ENCODE measurements at regions not wholly inside any gene's neighbourhood (a gene's known extent, or its start where the extent isn't known, plus 50 kb on each side); places are given as distances from the start of the nearest gene placed in this dataset.
"Not testable (repeated sequence)": the region's sequence is repeated elsewhere in the genome, so short reads cannot be mapped to it uniquely, and the experiment has no call there.

DNA sequence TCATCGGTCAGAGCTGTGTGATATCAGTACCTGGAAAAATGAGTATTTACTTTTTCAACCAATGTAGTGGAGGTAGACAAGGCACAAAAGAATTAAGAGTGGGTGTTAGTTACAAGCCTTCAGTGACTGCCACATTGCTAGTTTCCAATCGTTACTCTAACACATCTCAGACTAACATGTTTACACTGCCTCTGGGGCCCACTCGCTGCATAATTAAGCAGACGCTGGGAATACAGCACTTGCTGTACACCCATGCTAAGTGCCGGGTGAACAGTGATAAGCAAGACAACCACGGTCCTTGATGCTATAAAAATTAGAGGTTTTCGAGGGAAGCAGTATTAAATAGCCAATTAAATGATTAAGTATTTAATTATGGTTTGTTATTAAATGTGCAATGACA is 1147.6 kb downstream of the AACS start:
- peak; percentile 28 for DNase-seq

DNA sequence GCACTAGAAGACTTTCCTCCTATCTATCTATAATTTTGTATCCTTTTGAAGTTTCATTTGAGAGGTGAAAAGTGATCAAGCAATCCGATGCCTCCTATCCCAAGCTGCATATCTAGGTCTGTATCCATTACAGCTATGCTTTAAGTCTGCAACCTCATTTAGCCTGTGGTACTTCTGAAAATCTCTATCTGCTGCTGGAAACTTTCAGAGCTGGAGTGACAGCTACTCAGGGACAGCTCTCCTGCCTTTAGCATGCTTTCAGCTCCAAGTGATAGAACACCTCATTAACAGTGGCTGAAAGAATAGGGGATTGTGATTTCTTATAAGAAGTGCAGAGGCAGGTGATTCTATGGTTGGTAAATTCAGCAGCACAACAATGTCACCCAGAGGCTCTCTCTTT is 1153.5 kb downstream of the AACS start:
- DNase-seq, result no peak

DNA sequence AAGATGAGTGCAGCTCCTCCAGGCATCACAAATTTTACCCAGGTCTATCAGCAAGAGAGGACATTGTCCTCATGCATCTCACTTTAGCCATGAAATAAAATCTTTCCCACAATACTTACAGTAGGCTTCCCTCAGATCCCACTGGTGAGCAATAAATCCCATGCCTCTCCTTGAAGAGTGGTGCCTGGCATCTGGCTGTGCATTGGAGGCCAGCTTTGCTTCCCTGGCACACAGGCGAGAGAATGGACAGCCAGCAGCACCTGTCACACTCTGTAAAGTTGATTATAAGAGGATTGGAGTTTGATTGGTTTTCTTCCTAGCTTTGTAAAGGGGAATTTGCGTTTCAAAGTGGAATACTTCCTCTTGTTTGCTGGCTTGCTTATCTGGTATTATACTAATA is 1153.9 kb downstream of the AACS start:
- no peak for DNase-seq

DNA sequence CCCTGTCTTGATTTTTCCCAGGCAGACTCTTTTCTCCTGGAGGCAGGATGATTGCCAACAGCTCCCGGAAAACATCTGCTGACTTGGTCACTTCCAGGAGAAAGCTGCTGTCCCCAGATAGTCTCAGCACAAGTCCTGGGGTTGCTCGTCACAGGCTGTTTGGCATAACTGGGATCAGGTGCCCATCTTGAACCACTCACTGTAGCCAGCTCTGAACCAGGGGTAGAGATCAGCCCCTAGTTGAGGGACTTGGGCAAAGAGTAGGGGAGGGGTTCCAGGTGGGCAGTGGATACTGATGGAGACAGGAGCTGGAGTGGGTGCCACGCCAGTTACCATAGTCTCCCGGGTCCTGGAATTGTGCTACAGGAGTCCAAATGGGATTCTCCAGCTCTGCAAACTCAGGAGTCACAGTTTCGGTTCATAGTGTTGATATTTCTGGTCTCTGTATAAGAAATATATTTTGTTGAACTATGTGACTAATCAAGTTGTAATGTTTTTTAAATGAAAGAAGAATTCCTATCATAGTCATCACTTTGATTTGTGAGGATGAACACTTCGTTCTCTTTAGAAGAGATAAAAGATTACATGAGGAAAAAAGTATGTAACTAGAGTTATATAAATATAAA is 1154.5 kb downstream of the AACS start:
- no peak for DNase-seq

DNA sequence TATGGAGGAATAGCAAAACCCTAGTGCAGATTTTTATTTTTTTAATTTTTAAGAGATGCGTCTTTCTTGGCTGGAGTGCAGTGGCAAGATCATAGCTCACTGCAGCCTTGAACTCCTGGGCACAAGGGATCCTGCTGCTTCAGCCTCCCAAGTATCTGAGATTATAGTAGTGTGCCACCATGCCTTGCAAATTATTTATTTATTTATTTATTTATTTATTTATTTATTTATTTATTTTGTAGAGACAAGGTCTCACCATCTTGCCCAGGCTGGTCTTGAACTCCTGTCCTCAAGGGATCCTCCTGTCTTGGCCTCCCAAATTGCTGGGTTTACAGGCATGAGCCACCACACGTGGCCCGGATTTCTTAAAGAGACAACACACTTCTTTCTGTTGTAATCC is 1158.8 kb downstream of the AACS start:
- DNase-seq, result no peak

DNA sequence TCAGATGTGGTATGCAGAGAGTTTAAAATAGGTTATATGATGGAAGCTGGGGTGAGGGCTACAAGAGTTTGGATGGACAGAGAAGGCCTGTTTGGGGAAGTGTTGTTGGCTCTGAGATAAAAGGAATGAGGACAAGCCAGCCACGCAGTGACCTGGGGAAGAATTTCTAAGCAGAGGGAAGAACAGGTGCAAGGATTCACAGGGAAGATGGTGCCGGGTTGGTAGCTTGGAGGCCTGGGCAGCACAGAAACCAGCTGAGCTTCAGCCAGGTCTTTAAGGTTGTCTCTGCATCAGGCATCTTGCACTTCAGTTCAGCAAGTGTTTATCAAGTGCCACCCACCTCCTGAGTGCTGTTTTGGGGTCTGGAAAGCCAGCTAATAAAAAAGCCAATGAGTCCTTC is 1163.7 kb downstream of the AACS start:
- no peak for DNase-seq

DNA sequence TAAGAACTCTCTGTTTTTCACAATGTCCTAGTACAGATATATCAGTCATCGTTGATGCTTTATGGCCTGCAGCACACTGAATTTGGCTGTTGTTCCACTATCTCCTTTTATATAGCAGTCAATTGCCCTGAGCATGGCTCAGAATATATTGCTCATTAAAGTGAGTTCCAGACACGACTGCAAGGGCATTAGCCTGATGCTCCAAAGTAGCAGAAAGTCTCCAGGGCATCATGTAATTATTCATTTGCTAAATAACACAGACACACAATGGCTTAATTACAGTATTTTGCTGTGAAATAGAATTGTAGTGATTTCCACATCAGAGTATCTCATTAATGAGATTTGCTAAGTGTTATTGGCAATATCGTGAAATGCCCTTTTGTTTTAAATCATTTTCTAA is 1167.5 kb downstream of the AACS start:
- no peak for DNase-seq

DNA sequence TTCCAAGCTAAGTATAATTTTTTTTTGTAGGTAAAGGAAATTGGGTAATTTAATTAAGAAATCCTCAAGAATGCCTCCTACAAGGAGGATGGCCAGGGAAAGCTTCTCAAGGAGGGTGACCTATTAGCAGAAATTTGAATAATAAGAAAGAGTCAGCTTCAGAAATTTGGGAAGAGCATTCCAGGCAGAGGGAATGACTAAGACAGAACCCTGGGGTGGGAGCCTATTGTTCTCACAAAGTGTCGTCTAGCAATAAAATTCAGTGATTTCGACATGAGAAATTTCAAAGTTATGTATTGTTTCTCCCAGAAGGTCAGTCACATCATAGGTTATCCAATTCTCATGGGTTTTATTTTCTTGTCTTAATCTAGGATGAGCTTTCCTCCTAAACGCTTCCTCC is 1168.4 kb downstream of the AACS start:
- no peak for DNase-seq

DNA sequence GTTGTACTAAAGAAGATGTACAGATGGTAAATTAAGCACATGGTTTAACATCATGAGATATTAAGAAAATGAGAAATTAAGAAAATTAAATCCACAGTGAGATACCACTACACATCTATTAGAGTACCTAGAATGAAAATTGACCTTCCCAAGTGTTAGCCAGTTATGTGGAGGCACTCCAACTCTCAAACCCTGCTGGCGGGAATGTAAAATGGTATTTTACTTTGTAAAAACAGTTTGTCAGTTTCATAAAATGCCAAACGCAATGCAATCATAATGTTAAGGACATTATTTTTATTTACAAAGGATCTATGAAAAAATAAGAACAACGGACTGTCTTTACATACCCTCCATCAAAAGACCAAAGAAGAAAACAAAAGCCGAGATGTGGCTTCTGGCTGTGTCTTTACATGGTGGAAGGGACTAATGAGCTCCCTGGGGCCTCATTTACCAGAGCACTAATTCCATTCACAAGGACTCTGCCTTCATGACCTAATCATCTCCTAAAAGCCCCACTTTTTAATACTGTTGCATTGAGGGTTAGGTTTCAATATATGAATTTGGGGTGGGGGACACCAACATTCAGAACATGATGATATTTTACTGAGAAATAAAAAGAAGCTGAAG is 1178.7 kb downstream of the AACS start:
- peak; percentile 17 for DNase-seq

DNA sequence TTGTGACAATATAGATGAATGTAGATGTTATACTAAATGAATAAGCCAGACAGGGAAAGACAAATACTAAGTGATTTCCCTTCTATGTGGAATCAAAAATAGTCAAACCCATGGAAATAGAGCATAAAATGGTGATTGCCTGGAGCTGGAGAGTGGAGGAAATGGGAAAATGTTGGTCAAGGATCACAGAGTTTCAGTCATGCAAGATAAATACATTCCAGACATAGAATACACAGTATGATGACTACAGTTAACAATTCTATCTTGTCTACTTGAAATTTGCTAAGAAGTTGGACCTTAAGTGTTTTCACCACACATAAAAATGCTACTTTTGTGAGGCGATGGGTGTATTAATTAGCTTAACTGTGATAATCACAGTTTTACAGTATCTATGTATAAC is 1182.7 kb downstream of the AACS start:
- DNase-seq, result no peak

DNA sequence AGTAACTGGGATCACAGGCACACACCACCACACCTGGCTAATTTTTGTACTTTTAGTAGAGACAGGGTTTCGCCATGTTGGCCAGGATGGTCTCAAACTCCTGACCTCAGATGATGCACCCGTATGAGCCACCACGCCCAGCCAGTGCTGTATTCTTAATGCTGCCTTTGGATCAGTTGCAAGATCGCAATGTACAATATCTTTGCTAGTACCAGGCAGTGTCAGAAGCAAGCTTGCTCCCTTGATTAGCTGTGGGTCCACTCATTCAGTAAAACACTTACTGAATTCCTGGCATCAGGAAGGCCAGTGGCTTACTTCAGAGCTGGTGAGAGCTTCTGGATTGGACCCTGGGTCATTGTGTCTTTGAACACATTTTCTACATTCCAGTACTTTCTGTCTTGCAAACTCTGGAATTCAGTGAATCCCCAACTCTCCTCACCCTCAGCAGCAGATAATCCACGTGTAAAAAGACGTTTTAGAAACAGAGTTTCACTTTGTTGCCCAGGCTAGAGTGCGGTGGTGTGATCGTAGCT is 1183.7 kb downstream of the AACS start:
- DNase-seq, result no peak

DNA sequence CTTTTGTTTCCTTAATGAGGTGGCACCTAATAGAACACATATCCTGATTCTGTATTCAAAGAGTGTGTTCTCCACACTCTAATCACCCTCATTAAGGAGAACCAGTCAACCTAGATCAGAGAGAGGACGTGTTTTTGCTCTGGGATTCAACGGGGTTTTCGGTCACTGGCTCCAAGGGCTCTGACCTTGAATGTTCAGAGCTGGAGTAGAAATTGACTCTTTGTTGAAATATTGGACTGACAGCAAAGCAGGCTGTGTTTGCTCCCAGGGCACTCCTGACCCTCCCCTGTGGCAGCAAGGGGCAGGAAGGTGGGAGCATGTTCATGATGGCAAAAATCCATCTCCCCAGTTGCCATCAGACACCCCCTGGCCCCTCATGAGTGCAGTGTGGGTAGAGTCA is 1193.0 kb downstream of the AACS start:
- peak; percentile 32 for DNase-seq

DNA sequence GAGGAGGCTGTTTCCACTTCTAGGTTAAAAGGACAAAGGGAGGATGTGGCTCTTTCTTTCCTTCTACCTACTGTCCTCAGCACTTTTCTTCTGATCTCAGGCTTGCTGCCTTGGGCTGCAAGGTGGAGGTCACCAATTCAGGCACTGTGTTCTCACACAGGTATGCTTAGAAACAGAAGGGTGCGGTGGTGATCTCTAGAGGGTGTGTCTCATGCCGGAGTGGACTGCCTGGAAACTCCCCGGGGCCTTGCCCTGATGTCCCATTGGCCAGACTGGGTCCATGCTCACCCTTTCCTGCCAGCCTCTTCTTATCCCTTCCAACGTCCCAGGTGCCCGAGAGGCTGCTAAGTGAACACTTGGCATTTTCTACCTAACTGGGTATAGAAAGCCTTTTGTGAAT is 1197.6 kb downstream of the AACS start:
- DNase-seq, result no peak

DNA sequence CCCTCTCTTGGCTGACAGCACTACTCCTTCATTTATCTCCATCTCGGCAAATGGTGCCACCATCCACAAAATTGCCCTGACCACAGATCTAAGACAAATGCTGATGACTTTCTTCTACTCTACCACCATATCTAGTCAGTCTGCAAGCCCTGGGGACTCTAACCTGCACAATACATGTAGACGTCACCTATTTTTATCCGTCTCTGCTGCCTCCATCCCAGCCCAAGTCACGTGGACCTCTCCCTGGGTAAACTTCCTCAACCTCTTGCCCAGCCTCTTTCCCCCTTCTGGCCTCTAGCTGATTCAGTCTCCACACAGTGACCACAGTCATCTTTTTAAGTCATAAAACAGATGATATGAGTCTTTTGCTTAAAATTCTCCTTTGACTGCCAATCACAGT is 1203.0 kb downstream of the AACS start:
- DNase-seq, result no peak

DNA sequence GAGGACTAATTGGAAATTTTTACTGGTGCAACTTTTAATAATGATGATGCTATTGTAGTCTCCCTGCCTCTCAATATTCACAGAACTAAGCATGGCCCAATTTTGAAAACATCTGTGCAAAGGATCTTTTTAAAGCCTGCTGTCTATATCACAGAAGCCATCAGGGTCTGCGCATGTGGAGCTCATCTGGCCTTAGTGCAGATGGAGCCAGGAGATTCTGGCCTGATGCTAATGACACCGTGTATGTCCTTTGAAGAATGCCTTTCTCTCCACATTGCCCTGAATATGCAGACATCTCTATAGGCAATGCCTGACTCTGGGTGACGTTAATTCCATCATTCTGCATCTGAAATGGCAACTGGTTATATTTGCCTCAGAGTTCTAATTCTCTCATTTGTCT is 1205.9 kb downstream of the AACS start:
- DNase-seq, result no peak

DNA sequence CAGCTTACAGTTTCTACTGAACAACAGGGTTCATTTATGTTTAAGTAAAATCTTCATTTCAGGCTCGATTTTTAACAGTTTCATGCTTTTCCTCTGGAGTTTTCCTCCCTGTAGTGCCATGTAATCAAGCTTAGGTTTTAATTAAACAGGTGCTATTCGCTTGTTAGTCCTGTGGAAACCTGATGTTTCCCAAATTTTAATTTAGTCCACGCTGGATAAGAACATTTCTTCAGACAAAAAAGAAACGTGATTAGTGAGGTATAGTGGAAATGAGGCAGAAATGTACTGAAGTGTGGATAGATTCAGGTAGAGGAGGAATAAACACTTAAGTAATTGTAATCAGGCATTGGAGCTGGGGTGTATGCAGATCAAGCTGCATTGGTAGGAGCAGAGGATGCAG is 1217.5 kb downstream of the AACS start:
- no peak for DNase-seq

DNA sequence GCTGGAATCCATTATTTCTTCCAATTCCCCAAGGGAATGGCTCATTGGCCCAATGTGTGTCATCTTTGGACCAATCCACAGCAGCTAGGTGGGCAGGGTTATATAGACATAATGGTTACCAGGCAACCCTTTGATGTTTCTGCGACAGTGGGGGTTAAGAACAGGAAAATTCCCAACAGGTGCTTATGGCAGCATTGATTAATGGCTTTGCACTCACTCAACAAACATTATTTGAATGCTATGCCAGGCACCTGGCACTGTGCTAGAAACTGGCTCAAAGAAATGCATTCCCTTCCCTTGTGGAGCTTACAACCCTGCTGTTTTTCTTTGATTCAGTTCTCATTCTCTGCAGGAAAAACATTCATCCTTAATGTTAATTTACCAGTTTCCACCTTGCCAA is 1221.0 kb downstream of the AACS start:
- no peak for DNase-seq

DNA sequence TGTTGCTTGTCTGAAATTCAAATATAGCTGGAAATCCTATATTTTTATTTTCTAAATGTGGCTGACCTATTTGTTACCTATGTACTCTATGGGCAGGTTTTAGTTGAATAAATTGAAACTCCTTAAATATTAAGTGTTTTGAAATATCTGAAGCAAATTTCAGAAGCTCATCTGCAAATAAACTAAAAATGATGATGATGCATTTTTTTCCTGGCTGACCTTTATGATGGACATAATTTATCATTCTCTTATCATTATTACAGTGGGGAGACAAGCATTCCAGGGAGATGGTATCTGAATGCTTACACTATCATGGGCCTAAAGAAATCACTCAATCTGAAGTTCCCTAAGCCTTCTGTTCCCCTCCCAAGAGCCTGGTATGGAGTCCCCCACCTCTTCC is 1225.2 kb downstream of the AACS start:
- DNase-seq, result no peak

DNA sequence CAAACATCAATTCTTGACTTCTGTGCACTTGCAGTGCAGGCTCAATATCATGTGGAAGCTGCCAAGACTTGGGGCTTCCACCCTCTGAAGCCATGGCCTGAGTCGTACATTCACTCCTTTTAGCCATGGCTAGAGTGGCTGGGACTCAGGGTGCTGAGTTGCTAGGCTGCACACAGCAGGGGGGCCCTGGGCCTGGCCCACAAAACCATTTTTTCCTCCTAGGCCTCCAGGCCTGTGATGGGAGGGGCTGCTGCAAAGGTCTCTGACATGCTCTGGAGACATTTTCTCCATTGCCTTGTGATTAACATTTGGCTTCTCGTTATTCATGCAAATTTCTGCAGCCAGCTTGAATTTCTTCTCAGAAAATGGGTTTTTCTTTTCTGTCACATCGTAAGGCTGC is 1226.8 kb downstream of the AACS start:
- not testable (repeated sequence) for DNase-seq

DNA sequence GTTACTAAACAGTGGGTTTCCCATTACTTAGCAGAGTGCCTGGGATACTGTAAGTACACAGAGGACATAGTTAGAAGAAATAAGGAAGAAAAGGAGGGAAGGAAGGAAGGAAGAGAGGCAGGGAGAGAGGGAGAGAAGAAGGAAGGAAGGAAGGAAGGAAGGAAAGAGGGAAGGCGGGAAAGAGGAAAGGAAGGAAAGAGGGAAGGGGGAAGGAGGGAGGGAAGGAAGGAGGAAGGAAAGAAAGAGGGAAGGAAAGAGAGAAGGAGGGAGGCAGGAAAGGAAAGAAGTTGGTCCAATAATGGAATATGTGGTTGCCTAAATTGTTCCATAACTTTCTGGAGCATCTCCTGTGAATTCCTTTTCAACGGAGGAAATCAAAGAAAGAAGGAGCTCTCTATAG is 1230.4 kb downstream of the AACS start:
- no peak for DNase-seq

DNA sequence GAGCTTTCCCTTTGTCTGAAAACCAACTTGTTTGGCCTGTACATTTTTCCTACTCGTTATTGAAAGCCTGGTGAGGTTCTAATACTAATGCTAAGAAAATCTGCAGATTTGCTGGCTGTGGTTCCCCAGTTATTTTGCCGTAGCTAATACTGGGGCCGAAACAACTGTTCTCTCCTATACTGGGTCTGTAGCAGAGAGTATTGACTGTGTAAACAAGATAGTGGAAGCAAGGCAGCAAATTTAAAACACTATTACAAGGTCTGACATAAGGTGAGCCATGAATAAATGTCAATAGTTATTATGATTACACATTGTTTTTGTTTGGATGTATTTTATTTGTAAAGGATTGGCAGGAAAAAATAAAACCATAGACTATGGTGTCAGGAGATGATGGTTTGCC is 1244.0 kb downstream of the AACS start:
- no peak for DNase-seq

DNA sequence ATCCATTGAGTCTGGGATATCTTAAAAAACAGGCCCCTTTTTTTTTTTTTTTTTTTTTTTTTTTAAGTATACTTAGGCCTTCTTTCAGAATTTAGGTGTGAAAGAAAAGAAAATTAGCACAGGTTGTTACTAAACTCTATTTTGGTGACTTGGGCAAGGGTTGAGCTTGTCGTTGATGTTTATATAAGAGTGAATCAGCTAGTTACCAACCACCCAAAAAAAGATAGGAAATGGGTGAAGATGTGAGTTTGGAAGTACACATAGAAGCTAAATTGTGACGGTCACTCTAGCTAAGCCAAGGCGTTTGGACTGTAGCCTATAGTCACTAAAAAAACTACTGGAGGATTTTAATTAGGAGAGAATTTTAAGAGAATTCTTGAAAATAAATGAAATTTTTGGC is 1247.2 kb downstream of the AACS start:
- no peak for DNase-seq

DNA sequence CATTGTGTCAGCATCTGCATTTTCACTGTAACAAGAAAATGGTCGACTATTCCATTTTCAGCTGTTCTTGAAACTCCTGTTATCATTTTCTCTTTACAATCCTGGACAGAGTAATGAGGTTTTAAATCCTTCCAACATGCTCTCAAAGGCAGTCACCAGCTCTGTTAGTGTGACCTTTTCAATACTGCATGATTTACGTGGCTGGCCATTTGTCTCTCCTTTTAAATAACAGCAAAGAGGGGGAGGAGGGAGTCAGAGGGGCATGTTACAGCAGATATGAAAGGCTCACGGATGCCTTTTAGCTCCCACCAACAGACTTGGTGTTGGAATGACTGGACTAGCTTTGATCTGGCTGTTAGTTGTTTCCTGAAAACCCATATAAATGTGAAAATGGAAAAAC is 1251.2 kb downstream of the AACS start:
- DNase-seq, result no peak

DNA sequence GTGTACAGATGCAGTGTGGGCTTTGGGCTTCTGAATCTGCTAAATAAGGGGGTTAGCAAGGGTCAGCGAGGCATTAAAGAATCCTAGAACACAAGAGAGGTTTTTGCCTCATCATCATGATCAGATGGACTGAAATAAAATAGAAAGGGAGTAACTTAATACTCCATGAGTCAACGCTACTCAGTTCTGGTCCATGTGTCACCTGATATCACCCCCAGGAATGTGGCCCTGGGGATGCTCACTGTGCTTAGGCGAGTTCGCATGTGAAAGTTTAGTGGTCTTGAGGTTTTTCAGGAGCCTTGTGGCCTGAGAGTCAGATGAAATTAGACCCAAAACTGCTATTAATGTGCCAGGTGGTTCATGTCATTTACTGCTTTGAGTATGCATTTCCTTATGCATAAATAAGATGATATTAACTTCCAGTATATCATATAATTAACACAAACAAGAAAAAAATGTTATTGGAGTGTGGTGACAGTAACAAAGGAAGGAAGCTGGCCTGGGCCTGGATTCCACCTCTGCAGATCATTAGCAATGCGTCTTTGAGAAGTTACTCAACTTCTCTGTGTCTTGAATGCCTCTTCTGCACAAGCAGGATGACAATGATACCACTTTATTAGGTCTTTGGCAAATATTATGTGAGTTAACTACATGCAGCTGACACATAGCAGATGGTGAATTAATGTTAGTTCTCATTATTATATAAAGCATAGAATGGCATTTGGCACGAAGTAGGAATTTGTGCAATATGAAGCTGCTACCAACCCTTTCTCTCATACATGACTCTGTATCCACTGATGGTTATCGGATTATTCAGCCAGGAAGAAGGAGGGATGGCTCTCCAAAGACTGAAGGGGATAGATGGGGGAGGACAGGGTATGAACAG is 1272.6 kb downstream of the AACS start:
- no peak for DNase-seq

Data from retina (tissue), 1 donor.